Gastrocnemius medialis (tissue), 4 donors: ENCODE measurements at regions not wholly inside any gene's neighbourhood (a gene's known extent, or its start where the extent isn't known, plus 50 kb on each side); places are given as distances from the start of the nearest gene placed in this dataset.

Experiments
- POLR2A ChIP-seq, 2 donors: fragments of 450-650 bp; IDR thresholded peaks; one replicate each; pipeline ENCODE4 v1.6.1; 2017; ENCODE audit warnings: antibody characterized with exemption in 2 of 2, mild to moderate bottlenecking in 2 of 2, moderate library complexity in 2 of 2
- TF ChIP-seq, protein P1 (sequence below), 5 experiments: fragments of 450-650 bp in 3 of 5; fragments of 200-600 bp in 2 of 5; sonication (generic) in 2 of 5; IDR thresholded peaks in 4 of 5; conservative IDR thresholded peaks in 1 of 5; 1 replicate in 4 of 5; 2 replicates in 1 of 5; pipeline ENCODE4 v1.5.1; 2016 to 2019; ENCODE audit warnings: antibody characterized with exemption in 5 of 5, mild to moderate bottlenecking in 3 of 5, moderate library complexity in 3 of 5

DNA sequence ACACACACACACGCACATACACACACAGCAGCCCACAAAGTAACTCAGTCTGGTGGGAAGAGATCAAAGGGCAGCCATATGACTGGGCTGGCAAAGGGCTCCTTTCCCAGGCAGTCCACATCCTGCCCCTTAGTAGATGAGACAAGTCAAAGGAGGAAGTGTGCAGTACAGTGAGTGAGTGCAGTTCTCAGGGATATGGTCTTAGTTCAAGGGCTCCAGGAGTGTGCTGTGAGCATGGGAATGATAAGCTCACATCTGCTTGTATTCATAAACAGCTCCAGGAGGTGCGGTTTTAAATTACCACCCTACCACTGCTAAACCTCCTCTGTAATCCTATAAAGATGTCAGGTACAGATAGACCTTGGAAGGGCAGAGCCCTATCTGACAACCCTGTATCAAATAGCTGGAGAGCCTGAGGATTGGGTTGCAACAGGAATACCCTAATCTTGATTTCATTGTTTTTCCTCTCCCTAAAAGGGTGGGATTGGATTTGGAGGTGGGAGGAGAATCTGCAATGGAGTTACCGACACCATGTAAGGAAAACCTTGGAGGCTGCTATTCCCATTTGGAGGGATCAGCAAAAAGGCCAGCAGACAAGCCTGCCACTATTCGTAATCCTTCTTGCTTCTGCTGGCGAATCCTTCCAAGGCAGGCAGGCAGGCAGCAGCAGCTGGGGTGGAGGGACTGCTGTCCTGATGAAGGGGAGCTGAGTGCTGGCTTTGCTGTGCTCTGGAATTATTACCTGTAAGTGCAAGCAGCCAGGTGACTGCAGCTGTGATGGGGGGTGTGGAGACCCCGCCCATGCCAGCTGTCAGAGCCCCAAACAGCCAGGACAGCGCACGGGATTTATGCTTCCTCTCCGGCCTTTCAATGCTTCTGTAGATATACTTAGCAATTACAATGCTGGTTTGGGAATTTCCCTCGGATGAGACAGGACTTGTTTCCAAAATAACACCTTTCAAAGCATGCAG is 342.7 kb downstream of the PRL start:
- TF ChIP-seq, protein P1, sequence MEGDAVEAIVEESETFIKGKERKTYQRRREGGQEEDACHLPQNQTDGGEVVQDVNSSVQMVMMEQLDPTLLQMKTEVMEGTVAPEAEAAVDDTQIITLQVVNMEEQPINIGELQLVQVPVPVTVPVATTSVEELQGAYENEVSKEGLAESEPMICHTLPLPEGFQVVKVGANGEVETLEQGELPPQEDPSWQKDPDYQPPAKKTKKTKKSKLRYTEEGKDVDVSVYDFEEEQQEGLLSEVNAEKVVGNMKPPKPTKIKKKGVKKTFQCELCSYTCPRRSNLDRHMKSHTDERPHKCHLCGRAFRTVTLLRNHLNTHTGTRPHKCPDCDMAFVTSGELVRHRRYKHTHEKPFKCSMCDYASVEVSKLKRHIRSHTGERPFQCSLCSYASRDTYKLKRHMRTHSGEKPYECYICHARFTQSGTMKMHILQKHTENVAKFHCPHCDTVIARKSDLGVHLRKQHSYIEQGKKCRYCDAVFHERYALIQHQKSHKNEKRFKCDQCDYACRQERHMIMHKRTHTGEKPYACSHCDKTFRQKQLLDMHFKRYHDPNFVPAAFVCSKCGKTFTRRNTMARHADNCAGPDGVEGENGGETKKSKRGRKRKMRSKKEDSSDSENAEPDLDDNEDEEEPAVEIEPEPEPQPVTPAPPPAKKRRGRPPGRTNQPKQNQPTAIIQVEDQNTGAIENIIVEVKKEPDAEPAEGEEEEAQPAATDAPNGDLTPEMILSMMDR (IDR thresholded peaks at IDR 0.05 in 4 of 5, conservative IDR thresholded peaks at IDR 0.05 in 1 of 5) = no peak
- no peak for TF ChIP-seq POLR2A (IDR thresholded peaks at IDR 0.05)
